Lower leg skin (tissue), 4 donors: ENCODE measurements at regions not wholly inside any gene's neighbourhood (a gene's known extent, or its start where the extent isn't known, plus 50 kb on each side); places are given as distances from the start of the nearest gene placed in this dataset.
A peak's percentile ranks its signal among the peaks of the same experiment; 100 is the strongest.

Source experiments
- DNase-seq, 2 donors: peaks; one replicate each; pipeline ENCODE4 v3.0.0-alpha.2; 2019; ENCODE audit warnings: low spot score in 2 of 2
- H3K4me3 ChIP-seq: fragments of 200-600 bp; sonication (generic); 2 replicates; pipeline ENCODE4 v1.5.1; 2017; ENCODE audit warnings: mild to moderate bottlenecking, low read depth; ENCODE audit not compliant: poor library complexity, severe bottlenecking
- CTCF ChIP-seq, 3 donors: fragments of 450-650 bp; IDR thresholded peaks; one replicate each; pipeline ENCODE4 v1.5.1; 2016; ENCODE audit warnings: antibody characterized with exemption in 3 of 3, mild to moderate bottlenecking in 3 of 3, moderate library complexity in 2 of 3
- POLR2A ChIP-seq, 2 donors: fragments of 450-650 bp; IDR thresholded peaks; one replicate each; pipeline ENCODE4 v1.6.1; 2016 to 2017; ENCODE audit warnings: antibody characterized with exemption in 2 of 2, mild to moderate bottlenecking in 1 of 2, moderate library complexity in 1 of 2
- WGBS, 2 donors: methylation state at CpG; one replicate each; pipeline ENCODE4 v1.1.5; 2018; 5-methylcytosine and 5-hydroxymethylcytosine counted together
- intact Hi-C: fragments of 100-400 bp; cut with DNase I; formaldehyde crosslinking; loops from one replicate; pipeline ENCODE4 v1.15.0; 2023; ENCODE audit warnings: low total_unique reads

GRCh38 chr3:188947401-188948280 is 224.1 kb upstream of the TPRG1 start:
- peak; percentile 98 for DNase-seq
- 4 to 6% methylated on average over 47 to 48 of the region's 48 CpGs for WGBS, 2 donors
- TF ChIP-seq CTCF (IDR thresholded peaks at IDR 0.05) (no peak), POLR2A (IDR thresholded peaks at IDR 0.05) (no peak)
- intact Hi-C loops, result no loop called here
- H3K4me3 ChIP-seq, result peak overlapping the region; percentile 15

GRCh38 chr3:188948281-188948996 is 223.3 kb upstream of the TPRG1 start:
- DNase-seq, result no peak
- H3K4me3 ChIP-seq, result no peak overlapping the region
- 20 to 21% methylated on average over 10 of the region's 10 CpGs for WGBS, 2 donors
- intact Hi-C loops, result no loop called here
- TF ChIP-seq POLR2A (IDR thresholded peaks at IDR 0.05), result no peak
- TF ChIP-seq CTCF (IDR thresholded peaks at IDR 0.05), result no peak

- no peak for DNase-seq
- TF ChIP-seq POLR2A (IDR thresholded peaks at IDR 0.05) (no peak), CTCF (IDR thresholded peaks at IDR 0.05) (no peak)
- H3K4me3 ChIP-seq, result no peak overlapping the region
- intact Hi-C loops, result no loop called here
- 68 to 74% methylated on average over 4 of the region's 4 CpGs for WGBS, 2 donors
Measured at GRCh38 chr3:188948997-188949389, 222.8 kb upstream of the TPRG1 start.

GRCh38 chr3:188949456-188949855 is 222.3 kb upstream of the TPRG1 start:
- intact Hi-C loops, result no loop called here
- WGBS, 2 donors, result 94 to 100% methylated on average over 2 of the region's 2 CpGs
- TF ChIP-seq CTCF (IDR thresholded peaks at IDR 0.05) (no peak), POLR2A (IDR thresholded peaks at IDR 0.05) (no peak)
- no peak for DNase-seq
- H3K4me3 ChIP-seq, result no peak overlapping the region

- intact Hi-C loops, result loop anchor here (5.0 kb wide), 1 partner anchor 1213 kb away; no protein-coding TSS in a partner anchor
- TF ChIP-seq POLR2A (IDR thresholded peaks at IDR 0.05) (no peak), CTCF (IDR thresholded peaks at IDR 0.05) (no peak)
- no peak for DNase-seq
- H3K4me3 ChIP-seq, result no peak overlapping the region
- 97 to 100% methylated on average over 1 of the region's 1 CpG for WGBS, 2 donors
Measured at GRCh38 chr3:188949996-188950395, 221.8 kb upstream of the TPRG1 start.
